ENCODE measurements at regions not wholly inside any gene's neighbourhood (a gene's known extent, or its start where the extent isn't known, plus 50 kb on each side); places are given as distances from the start of the nearest gene placed in this dataset.

DNA sequence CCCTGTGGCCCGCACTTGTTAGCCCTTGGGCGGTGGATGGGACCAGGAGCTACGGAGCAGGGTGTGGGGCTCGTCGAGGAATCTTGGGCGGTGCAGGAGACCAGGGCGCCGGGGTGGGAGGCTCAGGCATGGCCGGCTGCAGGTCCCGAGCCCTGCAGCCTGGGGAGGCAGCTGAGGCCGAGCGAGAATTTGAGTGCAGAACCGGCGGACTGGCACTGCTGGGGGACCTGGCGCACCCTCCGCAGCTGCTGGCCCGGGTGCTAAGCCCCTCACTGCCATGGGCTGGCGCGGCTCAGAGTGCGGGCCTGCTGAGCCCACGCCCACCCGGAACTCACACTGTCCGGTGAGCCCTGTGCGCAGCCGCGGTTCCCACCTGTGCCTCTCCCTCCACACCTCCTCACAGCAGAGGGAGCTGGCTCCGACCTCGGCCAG, 73.6 kb upstream of the TLL1 start:
- TF ChIP-seq, protein P1, sequence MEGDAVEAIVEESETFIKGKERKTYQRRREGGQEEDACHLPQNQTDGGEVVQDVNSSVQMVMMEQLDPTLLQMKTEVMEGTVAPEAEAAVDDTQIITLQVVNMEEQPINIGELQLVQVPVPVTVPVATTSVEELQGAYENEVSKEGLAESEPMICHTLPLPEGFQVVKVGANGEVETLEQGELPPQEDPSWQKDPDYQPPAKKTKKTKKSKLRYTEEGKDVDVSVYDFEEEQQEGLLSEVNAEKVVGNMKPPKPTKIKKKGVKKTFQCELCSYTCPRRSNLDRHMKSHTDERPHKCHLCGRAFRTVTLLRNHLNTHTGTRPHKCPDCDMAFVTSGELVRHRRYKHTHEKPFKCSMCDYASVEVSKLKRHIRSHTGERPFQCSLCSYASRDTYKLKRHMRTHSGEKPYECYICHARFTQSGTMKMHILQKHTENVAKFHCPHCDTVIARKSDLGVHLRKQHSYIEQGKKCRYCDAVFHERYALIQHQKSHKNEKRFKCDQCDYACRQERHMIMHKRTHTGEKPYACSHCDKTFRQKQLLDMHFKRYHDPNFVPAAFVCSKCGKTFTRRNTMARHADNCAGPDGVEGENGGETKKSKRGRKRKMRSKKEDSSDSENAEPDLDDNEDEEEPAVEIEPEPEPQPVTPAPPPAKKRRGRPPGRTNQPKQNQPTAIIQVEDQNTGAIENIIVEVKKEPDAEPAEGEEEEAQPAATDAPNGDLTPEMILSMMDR (IDR thresholded peaks at IDR 0.05), result no peak
- TF ChIP-seq POLR2A (IDR thresholded peaks at IDR 0.05), result no peak

All from heart left ventricle (tissue), 13 donors.